ENCODE measurements at regions not wholly inside any gene's neighbourhood (a gene's known extent, or its start where the extent isn't known, plus 50 kb on each side); places are given as distances from the start of the nearest gene placed in this dataset.
"Not testable (repeated sequence)": the region's sequence is repeated elsewhere in the genome, so short reads cannot be mapped to it uniquely, and the experiment has no call there.

GRCh38 chr3:10645800-10646199 lies 140.4 kb upstream of the ATP2B2 start:
- TF ChIP-seq CTCF (IDR thresholded peaks at IDR 0.05; ENCODE audit: insufficient read depth, low read length, severe bottlenecking) = no peak
- Histone ChIP-seq H3K36me3 (ENCODE audit: control insufficient read depth, insufficient read depth, low read length) (no peaks in the 10 kb centered on the region), H3K4me3 (ENCODE audit: low read depth, low read length) (no peak overlapping the region), H3K27me3 (ENCODE audit: control insufficient read depth, insufficient read depth, low read length) (peaks cover 2% of the 10 kb centered on the region)
- DNase-seq (ENCODE audit: low read depth) = no peak
- no peak for FAIRE-seq

- DNase-seq (ENCODE audit: low read depth) = no peak
- no peak for TF ChIP-seq CTCF (IDR thresholded peaks at IDR 0.05; ENCODE audit: insufficient read depth, low read length, severe bottlenecking)
- FAIRE-seq = peak; percentile 18
- no peaks in the 10 kb centered on the region for H3K36me3 ChIP-seq (ENCODE audit: control insufficient read depth, insufficient read depth, low read length)
- peaks cover 2% of the 10 kb centered on the region for H3K27me3 ChIP-seq (ENCODE audit: control insufficient read depth, insufficient read depth, low read length)
- no peak overlapping the region for H3K4me3 ChIP-seq (ENCODE audit: low read depth, low read length)
Measured at GRCh38 chr3:10646531-10647335, 141.3 kb upstream of the ATP2B2 start.

- FAIRE-seq = peak; percentile 43
- H3K36me3 ChIP-seq (ENCODE audit: control insufficient read depth, insufficient read depth, low read length) = no peaks in the 10 kb centered on the region
- TF ChIP-seq CTCF (IDR thresholded peaks at IDR 0.05; ENCODE audit: insufficient read depth, low read length, severe bottlenecking) = no peak
- no peak overlapping the region for H3K4me3 ChIP-seq (ENCODE audit: low read depth, low read length)
- H3K27me3 ChIP-seq (ENCODE audit: control insufficient read depth, insufficient read depth, low read length) = peaks cover 2% of the 10 kb centered on the region
- no peak for DNase-seq (ENCODE audit: low read depth)
Measured at GRCh38 chr3:10647376-10647775, 142.0 kb upstream of the ATP2B2 start.

- Histone ChIP-seq H3K4me3 (ENCODE audit: low read depth, low read length) (no peak overlapping the region), H3K27me3 (ENCODE audit: control insufficient read depth, insufficient read depth, low read length) (peaks cover 2% of the 10 kb centered on the region), H3K36me3 (ENCODE audit: control insufficient read depth, insufficient read depth, low read length) (no peaks in the 10 kb centered on the region)
- DNase-seq (ENCODE audit: low read depth) = peak; percentile 25
- FAIRE-seq = no peak
- no peak for TF ChIP-seq CTCF (IDR thresholded peaks at IDR 0.05; ENCODE audit: insufficient read depth, low read length, severe bottlenecking)
Measured at GRCh38 chr3:10648181-10648580, 142.8 kb upstream of the ATP2B2 start.

GRCh38 chr3:10649463-10649862 lies 144.1 kb upstream of the ATP2B2 start:
- not testable (repeated sequence) for H3K4me3 ChIP-seq (ENCODE audit: low read depth, low read length); DNase-seq (ENCODE audit: low read depth); H3K27me3 ChIP-seq (ENCODE audit: control insufficient read depth, insufficient read depth, low read length); FAIRE-seq; H3K36me3 ChIP-seq (ENCODE audit: control insufficient read depth, insufficient read depth, low read length)

GRCh38 chr3:10651506-10651905 lies 146.1 kb upstream of the ATP2B2 start:
- peaks cover 4% of the 10 kb centered on the region for H3K27me3 ChIP-seq (ENCODE audit: control insufficient read depth, insufficient read depth, low read length)
- DNase-seq (ENCODE audit: low read depth) (no peak), FAIRE-seq (no peak)
- no peaks in the 10 kb centered on the region for H3K36me3 ChIP-seq (ENCODE audit: control insufficient read depth, insufficient read depth, low read length)
- TF ChIP-seq CTCF (IDR thresholded peaks at IDR 0.05; ENCODE audit: insufficient read depth, low read length, severe bottlenecking) = no peak
- no peak overlapping the region for H3K4me3 ChIP-seq (ENCODE audit: low read depth, low read length)

Data from bronchial epithelial cell (primary cell).